Stimulated activated CD8-positive, alpha-beta memory T cell treated with anti-CD3 and anti-CD28 coated beads, Interleukin-7, amount 100 ng/mL, for 24 hours (primary cell): ENCODE measurements at regions not wholly inside any gene's neighbourhood (a gene's known extent, or its start where the extent isn't known, plus 50 kb on each side); places are given as distances from the start of the nearest gene placed in this dataset.
A peak's percentile ranks its signal among the peaks of the same experiment; 100 is the strongest.

Experiments used
- DNase-seq: peaks from one replicate; pipeline ENCODE4 v3.0.0-alpha.2; 2020; ENCODE audit warnings: low read depth

DNA sequence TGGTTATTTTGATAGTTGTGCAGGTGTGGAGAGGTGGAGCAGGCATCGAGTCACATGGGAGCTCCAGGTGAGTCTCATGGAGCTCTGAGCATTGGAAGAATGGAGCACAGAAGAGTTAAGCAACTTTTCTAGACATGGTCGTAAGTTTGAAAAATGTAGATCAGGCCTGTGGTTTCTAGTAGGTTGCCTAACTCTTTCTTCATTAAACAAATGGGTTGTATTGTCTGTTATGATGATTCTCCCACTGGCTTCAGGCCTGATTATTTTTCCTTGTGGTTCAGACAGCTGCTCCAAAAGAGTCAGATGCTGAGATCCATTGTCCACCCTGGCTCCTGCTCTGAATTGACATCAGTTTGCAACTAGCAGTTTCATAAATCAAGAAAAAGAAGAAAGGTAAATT is 80.3 kb upstream of the RPS23 start:
- no peak for DNase-seq

GRCh38 chr5:82356808-82357671 is 78.9 kb upstream of the RPS23 start:
- DNase-seq, result peak; percentile 35

DNA sequence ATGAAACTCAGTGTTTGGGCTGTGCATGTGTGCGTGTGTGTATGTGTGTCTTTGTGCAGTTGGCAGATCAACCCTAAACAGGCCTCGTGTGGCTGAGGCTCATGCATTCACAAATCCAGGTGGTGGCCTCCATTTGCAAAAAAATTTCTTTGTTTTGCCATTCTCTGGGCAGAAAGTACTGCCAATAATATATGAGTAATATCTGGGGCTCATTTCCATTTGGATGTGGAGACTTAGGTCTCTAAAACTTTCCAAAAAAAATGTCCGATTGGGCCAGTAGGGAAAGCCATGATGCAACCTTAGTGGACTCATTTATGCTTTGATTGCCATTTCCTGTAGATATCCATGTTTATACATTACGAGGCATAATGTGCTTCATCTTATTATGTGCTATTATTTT is 77.9 kb upstream of the RPS23 start:
- no peak for DNase-seq

DNA sequence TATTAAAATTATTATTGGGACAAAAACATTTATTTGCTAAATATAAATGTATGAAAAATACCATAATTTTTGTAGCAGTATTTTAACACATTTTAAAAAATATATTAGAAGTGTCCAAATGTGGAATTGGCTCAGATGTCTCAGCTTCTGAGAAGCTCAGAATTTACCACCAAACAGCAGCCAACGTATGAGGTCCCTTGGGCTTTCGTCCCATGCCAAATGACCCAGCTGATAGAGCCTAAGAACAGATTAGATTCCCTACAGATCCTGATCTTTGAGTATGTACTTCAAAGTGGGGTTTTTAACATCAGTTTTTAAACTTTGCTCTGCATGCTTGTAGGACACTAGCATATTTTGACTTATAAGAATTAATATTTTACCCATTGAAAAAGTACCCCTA is 77.3 kb upstream of the RPS23 start:
- no peak for DNase-seq

- no peak for DNase-seq
Measured at GRCh38 chr5:82355053-82355452, 76.9 kb upstream of the RPS23 start.

- DNase-seq, result no peak
Measured at GRCh38 chr5:82354543-82354942, 76.4 kb upstream of the RPS23 start.

DNA sequence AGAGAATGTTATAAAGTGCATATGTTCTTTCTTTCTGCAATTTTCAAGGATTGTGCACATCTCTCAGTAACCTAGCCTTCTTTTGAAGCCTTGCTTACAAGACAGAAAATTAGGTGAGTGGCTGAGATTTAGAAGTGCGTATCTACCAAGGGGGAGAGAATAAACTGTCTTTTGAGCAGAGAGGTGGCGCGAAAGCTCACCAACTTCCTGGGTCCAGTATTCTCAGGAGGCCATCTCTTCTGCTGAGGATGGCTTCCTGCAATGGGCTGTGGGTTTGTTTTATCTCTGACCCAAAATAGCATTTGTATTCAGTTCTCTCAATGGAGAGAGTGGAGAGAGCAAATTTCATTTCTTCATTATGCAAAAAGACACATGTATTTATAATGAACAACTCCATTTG is 75.4 kb upstream of the RPS23 start:
- DNase-seq, result no peak

- no peak for DNase-seq
Measured at GRCh38 chr5:82352146-82352791, 74.1 kb upstream of the RPS23 start.

DNA sequence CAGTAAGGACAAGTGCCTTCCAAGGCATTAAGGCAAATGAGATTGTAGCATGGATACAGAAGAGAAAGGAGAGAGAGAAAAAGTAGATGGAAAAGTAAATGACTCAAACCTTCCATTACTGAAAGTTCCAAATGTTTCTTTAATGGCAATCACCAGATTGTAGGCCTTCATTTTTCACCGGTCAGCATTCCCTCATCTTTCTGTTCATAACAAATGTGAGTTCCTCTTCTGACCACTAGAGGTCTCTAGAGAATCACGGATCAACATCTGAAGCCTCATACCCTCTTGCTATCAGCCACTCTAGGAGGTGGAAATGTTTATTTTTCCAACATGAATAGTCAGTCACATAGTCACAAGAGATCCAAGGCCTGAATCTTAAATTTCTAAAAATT is 73.6 kb upstream of the RPS23 start:
- DNase-seq, result no peak

DNA sequence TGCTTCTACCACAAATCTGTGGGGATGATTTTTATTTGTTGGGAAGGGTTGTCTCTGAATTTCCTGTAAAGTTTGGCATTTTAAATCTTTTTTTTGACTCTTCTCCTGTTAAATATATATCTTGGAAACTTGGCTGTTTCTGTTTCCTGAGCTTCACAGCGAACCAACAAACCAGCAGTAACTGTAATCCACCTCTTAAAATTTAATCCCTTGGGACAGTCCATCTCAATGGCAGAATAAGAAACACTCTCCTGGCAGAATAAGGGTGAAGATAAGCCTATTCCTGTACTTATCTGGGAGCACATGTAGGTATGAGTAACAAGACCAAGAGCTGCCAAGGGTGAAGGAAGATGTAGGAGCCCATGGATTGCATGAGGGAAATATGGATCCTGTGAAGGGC is 73.1 kb upstream of the RPS23 start:
- DNase-seq, result no peak

DNA sequence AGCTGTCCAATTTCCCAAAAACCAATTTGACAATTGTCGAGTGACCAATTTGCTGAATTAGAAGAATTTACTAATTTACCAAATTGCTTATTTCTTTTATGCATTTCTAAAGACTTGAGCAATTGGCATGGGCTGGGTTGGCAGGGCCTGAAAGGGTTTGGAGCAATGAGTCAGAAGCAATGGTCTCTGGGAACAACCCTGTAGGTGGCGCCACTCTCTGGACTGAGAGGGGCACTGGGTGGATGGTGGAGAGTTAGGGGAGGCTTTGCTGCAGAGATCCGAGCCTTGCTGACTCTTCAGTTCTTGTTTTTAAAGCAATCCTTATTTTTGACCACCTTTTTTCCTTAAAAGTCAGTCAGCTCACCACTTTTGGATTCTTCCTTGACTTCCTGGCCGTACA is 71.5 kb upstream of the RPS23 start:
- DNase-seq, result peak; percentile 19

DNA sequence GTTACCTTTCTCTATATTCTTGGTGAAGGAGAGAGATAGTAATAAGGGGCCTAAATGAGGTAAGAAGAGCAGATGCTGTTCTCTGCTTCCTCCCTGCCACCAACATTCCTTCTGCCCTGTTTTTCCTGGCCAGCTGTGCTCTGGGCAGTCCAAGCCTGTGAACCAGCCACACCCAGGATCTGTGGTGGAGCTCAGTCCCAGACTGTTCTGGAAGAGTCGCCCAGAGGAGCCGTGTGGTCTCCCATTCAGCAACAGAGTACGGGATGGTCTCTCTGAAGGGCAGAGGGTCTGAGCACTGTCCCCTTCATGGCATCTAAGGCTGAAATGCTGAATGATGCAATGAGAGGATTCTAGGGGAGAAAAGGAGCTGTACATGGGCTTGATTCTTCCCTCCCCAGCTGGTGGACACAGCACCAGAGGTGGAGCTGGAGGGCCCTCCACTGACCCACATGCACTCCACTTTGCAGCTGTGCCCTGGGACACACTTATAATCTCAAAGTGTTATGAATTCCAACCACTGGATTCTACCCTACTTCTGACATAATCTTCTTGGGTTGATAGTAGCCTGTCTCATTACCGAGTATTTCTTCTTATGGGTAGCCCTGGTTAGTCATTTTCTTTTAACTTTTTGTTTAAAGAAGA is 70.8 kb upstream of the RPS23 start:
- DNase-seq, result no peak

- DNase-seq, result no peak
Measured at GRCh38 chr5:82347201-82347865, 69.2 kb upstream of the RPS23 start.

DNA sequence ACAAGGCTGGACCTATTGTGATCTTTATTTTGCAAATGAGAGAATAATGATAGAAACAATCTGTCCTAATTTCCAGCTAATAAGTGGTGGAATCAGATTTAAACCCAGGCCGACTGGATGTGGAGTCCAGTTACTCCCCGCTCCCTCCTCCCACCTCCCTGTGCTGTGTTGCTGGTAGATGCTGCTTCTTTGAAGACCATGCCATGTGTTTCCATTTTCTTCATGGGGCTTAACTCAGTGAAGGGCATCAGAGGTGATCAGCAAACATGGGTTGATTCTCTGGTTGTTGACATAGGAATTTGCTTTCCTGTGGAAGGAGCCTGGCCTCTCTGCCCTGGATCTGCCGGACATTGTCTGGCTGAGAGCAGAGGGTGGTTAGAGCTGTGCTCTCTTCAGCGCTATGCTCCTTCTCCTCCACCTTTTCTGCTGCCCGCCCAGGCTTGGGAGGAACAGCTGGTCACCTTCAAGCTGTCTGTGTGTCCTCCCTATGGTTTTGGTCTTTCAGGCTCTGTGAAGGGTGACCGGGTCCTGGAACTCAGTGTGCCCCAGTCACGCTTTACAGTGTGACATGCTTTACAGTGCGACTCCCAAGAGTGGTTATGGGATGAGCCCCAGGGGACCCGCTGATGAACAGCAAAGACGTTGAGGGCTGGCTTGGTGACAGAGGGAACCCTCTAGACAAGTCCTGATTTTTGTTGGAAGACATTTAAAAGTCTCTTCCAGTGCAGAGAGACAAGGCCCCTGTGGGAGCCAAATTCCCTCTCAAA is 68.4 kb upstream of the RPS23 start:
- DNase-seq, result no peak

DNA sequence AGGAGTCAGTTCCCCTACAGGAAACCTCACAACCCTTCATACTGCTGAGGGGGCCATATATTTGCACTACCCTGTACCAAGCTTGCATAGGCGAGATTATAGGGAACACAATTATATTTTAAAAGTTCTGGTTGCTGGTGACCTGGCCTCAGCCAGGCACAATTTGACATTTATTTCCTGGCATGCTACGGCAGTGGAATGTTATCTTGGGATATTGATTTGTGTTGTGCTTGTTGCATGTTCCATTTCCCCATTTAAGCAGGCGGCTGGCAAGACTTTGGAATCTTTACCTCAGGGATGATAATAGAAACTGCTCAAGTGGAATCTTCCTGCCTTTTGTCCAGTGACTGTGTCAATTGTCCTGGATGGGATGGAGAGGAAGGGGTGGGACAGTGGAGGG is 67.0 kb upstream of the RPS23 start:
- DNase-seq, result no peak

GRCh38 chr5:82341325-82341724 is 63.2 kb upstream of the RPS23 start:
- no peak for DNase-seq

- no peak for DNase-seq
Measured at GRCh38 chr5:82340799-82341198, 62.6 kb upstream of the RPS23 start.

DNA sequence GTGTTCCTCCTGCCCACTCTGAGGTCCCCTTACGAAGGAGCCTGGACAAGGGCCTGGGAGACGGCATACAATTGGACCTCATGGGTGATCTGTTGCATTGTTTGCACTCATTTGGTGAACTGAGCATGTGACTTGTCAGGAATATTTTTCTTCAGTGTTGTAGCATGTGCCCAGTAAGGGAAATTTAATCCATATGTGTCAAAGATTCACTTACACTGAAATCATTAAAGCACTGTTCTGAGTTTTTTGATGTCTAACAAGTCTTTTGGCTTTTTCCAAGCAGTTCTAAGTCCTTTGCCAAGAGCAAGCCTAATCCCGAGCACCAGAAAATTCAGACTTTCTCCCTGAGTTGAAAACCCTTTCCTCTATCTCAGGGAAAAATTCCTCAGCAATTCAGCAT is 61.6 kb upstream of the RPS23 start:
- DNase-seq, result no peak

DNA sequence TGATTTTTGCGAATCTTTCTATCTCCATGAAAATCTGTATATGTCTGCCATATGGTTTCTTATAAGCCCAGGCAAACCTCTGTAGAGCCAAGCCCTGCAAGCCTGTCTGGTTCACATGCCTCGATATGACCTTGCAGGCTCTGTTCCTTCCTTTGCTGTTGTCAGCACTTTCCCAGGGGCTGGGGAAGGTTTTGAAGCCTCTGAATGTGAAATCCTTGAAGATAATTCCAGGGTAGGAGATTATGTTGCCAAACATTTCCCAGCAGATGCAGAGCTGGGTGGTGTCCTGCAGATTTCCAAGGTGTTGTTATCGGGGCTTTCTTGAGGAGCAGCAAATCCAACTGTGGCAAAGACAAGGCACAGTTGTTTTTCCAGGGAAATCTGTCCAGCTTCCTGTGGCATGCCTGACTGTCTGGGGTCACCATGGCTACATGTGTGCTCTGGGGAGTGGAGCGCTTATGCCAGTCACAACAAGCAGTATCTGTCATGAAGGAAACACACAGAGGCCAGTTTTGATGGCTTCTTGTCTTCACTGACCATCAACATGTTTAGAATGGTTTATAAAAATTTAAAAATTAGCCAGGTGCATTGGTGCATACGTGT is 60.7 kb upstream of the RPS23 start:
- DNase-seq, result no peak

GRCh38 chr5:82336959-82337351 is 58.8 kb upstream of the RPS23 start:
- no peak for DNase-seq

GRCh38 chr5:82336226-82336958 is 58.2 kb upstream of the RPS23 start:
- DNase-seq, result no peak
